HG03575 (cell line): ENCODE measurements at regions not wholly inside any gene's neighbourhood (a gene's known extent, or its start where the extent isn't known, plus 50 kb on each side); places are given as distances from the start of the nearest gene placed in this dataset.

ENCODE experiments used
- ATAC-seq: cut with Tn5 transposase; IDR thresholded peaks from one replicate; pipeline ENCODE4 v1.9.1; 2021; ENCODE audit not compliant: unreplicated experiment, insufficient number of reproducible peaks, low FRiP score; ENCODE audit errors: extremely low read depth

GRCh38 chr4:159002950-159003349 lies 99.9 kb upstream of the RAPGEF2 start:
- no peak for ATAC-seq

- ATAC-seq: no peak
These were observed 99.2 kb upstream of the RAPGEF2 start for GRCh38 chr4:159003420-159004253.

DNA sequence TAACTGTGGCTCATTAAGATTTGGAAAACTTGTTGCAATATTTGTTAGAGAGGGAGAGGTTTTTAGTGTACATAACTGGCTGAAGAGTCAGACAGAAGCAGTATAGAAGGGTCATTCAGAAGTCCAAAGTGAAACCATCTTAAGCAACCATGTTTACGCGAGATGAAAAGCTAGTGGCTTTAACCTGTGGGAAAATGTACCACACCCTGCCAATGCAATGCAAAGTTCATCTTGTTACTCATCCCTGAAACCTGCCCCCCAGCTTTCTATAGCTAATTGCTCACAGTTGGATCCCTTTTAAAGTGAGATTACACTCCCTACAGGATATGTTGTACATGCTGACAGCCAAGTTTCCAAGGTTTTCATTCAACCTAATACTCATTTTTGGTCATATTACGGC lies 96.7 kb upstream of the RAPGEF2 start:
- no peak for ATAC-seq

- no peak for ATAC-seq
These were observed 94.2 kb upstream of the RAPGEF2 start for GRCh38 chr4:159008671-159009070.

GRCh38 chr4:159009521-159009920 lies 93.4 kb upstream of the RAPGEF2 start:
- no peak for ATAC-seq

DNA sequence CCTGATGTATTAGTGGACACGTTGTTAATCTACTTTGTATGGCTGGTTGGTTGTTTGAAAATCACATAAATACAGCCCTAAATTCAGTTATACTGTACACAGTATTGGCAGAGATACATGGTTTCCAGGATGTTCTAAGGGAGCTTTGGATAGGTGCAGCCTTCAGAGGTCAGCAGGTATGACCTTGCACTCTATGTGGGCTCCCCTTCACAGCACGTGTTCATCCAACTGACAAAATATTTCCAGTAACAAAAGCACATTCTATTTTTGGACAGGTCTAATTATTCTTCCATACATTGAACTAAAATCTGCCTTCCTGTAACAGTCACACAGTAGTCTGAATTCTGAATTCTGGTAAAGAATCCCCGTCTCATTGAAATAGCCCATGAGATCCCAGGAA lies 92.8 kb upstream of the RAPGEF2 start:
- ATAC-seq: no peak

DNA sequence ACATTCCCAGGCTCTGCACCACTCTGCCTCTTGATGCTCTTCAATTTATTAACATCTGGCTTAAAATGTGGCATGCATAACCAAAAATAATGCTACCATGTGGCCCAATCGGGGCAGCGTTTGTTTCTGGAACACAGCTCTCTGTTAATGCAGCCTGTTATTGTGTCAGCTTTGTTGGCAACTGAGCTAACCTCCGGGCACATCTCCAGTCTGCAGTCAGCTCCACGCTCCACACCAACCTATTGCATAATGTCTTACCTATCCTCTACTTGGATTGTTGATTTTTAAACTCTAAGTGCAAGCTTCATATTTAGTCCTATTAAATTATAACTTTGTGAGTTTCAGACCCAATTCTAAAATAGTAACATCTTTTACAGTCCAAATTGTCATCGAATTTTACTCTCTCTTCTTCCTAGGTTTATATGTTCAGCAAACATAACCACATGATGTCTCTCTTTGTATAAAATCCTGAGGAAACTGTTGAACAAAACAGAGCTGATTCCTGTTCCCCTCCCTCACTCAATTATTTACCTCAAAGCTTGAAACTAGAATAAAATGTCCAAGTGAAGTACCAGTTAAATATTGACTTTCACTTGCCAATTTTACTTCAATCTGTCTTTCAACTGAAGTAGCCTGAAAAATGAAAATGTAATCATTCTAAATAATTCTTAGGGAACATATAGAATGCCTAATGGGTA lies 92.2 kb upstream of the RAPGEF2 start:
- no peak for ATAC-seq

- no peak for ATAC-seq
These were observed 90.5 kb upstream of the RAPGEF2 start for GRCh38 chr4:159012381-159012780.

DNA sequence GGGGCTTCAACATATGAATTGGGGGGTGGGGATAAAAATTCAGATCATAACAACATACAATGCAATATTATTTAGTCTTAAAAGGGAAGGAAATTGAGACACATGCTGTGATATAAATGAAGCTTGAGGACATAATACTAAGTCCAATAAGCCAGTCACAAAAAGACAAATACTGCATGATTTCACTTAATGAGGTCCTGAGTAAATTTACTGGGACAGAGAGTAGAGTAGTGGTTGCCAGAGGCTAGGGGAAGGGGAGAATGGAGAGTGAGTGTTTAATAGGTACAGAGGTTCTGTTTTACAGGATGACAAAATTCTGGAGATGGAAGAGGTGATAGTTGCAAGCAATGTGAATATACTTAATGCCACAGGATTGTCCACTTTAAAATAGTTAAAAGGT lies 89.2 kb upstream of the RAPGEF2 start:
- ATAC-seq: no peak

- no peak for ATAC-seq
These were observed 88.0 kb upstream of the RAPGEF2 start for GRCh38 chr4:159014859-159015258.

GRCh38 chr4:159015841-159016240 lies 87.0 kb upstream of the RAPGEF2 start:
- ATAC-seq: no peak

- ATAC-seq: peak; percentile 35
These were observed 86.3 kb upstream of the RAPGEF2 start for GRCh38 chr4:159016593-159017024.

- no peak for ATAC-seq
These were observed 85.4 kb upstream of the RAPGEF2 start for GRCh38 chr4:159017323-159018026.

DNA sequence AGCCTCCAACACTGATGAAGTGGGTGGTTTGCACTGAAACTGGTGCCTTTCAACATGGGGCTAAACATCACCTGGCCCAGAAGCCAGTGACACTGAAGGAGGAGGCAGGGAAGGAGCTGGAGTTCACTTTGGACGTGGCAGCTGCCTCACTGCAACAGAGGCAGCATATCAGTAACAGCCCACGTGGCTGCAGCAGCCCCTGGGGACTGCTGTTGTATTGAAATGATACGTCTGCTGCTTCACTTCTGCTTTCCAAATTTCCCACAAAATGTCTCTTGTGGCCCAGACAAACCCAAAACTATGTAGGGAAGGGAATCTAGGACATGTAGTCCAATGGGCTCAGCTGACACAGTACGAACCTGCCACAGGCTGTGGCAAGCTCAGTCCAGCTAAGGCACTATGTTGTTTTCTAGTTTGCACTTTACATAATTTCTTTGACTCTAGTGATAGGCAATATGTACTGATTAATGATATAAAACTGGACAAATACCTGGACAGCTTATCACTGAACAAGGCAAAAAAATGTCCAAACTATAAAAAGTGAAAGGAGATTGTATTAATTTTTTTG lies 84.7 kb upstream of the RAPGEF2 start:
- peak; percentile 92 for ATAC-seq

GRCh38 chr4:159019356-159019755 lies 83.5 kb upstream of the RAPGEF2 start:
- no peak for ATAC-seq

- ATAC-seq: no peak
These were observed 81.1 kb upstream of the RAPGEF2 start for GRCh38 chr4:159021597-159022385.

DNA sequence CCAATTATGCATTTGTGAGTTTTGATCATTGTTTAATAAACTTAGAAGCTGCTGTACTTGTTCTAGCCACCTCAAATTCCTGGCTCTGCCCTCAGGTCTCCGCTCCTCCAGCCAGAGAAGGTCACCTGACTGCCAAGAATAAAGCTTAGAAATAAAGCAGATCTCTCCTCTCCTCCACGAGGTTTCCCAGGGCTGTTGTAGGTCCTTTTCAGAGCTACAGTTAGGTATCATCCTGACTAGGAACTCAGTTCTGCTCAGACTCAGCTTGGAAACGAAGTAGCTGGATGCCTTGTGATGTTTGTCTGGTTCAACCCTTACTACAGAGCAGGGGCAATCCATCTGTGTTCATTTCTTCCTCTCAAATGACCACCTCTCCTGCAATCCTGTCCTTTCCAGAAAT lies 79.1 kb upstream of the RAPGEF2 start:
- ATAC-seq: no peak

DNA sequence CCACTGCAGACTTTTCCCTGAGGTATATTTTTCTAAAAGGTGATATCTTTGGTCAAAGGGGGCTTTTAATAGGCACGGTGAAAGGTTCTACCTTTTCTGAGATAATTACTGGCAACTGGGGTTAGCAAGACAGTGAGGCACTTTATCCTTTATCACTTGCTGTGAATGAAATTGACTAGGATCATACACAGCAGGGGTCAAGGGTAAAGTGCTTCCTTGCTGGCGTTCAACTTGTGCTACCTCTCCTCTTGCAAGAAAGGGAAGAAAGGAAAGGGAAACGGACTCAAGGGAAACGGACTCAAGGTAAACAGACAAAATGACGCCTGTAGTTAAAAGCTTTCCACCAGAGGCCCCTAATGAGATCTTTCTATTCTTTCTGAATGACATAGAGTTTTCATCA lies 78.6 kb upstream of the RAPGEF2 start:
- no peak for ATAC-seq

GRCh38 chr4:159024828-159025227 lies 78.1 kb upstream of the RAPGEF2 start:
- no peak for ATAC-seq
